ENCODE measurements at regions not wholly inside any gene's neighbourhood (a gene's known extent, or its start where the extent isn't known, plus 50 kb on each side); places are given as distances from the start of the nearest gene placed in this dataset.

- no peak for ATAC-seq (replicated peaks)
Observed at GRCh38 chr11:130641876-130642275, 193.4 kb downstream of the ADAMTS15 start.

GRCh38 chr11:130642994-130643393 lies 194.5 kb downstream of the ADAMTS15 start:
- Mint-ChIP-seq H3K27ac (no peak overlapping the region), H3K27me3 (peaks cover 12% of the 10 kb centered on the region), H3K4me3 (no peak overlapping the region), H3K36me3 (ENCODE audit: low read depth) (no peaks in the 10 kb centered on the region), H3K9me3 (no peaks in the 10 kb centered on the region), H3K4me1 (no peaks in the 10 kb centered on the region)
- no peak for ATAC-seq (replicated peaks)

More at GRCh38 chr11:130641876-130642275, 193.4 kb downstream of the ADAMTS15 start:
- Mint-ChIP-seq H3K4me3 (no peak overlapping the region), H3K4me1 (no peaks in the 10 kb centered on the region), H3K9me3 (no peaks in the 10 kb centered on the region), H3K27ac (no peak overlapping the region), H3K36me3 (ENCODE audit: low read depth) (no peaks in the 10 kb centered on the region), H3K27me3 (peaks cover 8% of the 10 kb centered on the region)

DNA sequence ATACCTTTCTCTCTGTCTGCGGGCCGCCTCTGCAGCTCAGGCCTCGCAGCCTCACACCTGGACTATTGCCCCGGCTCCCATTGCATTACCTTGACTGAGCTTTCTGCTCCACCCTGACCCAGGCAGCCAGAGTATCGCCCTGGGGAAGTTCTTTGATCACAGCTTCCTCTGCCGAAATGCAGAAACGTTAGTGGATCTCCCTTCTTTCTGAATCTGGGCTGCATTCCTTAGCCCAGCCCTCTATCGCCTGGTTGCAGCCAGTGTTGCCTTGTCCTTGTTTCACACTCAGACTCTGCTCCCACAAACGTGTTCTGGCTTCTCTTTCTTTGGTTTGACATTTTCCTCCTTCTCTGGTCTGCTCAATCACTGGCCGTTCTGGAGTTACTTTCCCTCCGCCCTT lies 195.7 kb downstream of the ADAMTS15 start:
- H3K36me3 Mint-ChIP-seq (ENCODE audit: low read depth): no peaks in the 10 kb centered on the region
- peaks cover 12% of the 10 kb centered on the region for H3K27me3 Mint-ChIP-seq
- H3K9me3 Mint-ChIP-seq: no peaks in the 10 kb centered on the region
- no peaks in the 10 kb centered on the region for H3K4me1 Mint-ChIP-seq
- no peak overlapping the region for H3K4me3 Mint-ChIP-seq
- ATAC-seq (replicated peaks): no peak
- H3K27ac Mint-ChIP-seq: no peak overlapping the region

DNA sequence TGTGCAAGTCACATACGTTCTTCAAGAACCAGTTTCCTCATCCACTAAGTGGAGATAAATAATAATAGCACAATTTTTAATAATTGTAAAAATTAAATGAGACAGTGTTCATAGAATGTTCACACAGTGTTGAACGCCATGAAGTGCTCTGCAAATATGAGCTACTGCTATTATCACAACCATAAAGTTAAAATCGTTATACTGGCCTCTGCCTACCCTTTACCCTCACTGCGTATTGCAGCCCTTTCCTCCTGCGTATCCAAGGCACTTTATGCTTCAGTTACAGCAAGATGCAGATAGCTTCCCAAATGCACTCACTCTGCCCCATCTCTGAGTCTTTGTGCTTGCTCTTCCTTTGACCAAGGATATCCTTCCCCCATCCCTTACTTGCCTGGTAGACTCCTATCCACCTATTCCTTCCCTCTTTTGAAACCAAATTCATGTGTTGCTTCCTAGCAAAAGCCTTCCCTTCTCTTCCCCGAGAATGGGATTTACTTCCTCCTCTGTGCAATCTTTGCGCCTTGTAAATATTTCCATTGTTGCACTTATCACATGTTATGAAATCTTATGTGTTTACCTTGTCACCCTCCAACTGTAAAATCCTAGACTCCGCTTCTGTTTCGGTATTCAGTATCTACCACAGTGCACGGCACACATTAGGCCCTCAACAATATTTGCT lies 196.9 kb downstream of the ADAMTS15 start:
- H3K36me3 Mint-ChIP-seq (ENCODE audit: low read depth): no peaks in the 10 kb centered on the region
- H3K4me1 Mint-ChIP-seq: no peaks in the 10 kb centered on the region
- H3K27me3 Mint-ChIP-seq: peaks cover 12% of the 10 kb centered on the region
- no peak overlapping the region for H3K4me3 Mint-ChIP-seq
- no peak for ATAC-seq (replicated peaks)
- H3K27ac Mint-ChIP-seq: no peak overlapping the region
- H3K9me3 Mint-ChIP-seq: no peaks in the 10 kb centered on the region

DNA sequence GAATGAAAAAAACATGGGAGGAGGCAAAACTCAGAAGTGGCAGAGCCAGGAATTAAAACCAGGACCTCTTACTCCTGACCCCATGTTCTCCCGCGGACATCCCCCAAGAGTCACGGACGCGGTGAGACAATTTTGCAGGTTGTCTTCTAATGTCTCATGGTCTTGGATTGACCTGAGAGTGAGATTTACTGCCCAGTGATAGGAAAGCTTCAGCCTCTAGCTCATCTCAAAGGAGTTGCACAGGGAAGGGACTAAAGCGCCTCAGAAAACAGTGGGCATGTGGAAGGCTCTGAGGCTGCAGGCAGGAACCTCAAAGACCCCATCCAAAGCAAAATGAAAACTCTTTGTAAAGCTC lies 197.4 kb downstream of the ADAMTS15 start:
- ATAC-seq (replicated peaks): no peak
- Mint-ChIP-seq H3K4me1 (no peaks in the 10 kb centered on the region), H3K4me3 (no peak overlapping the region), H3K36me3 (ENCODE audit: low read depth) (no peaks in the 10 kb centered on the region), H3K9me3 (no peaks in the 10 kb centered on the region), H3K27me3 (peaks cover 12% of the 10 kb centered on the region), H3K27ac (no peak overlapping the region)

- H3K4me3 Mint-ChIP-seq: no peak overlapping the region
- no peaks in the 10 kb centered on the region for H3K4me1 Mint-ChIP-seq
- no peak overlapping the region for H3K27ac Mint-ChIP-seq
- H3K9me3 Mint-ChIP-seq: no peaks in the 10 kb centered on the region
- H3K36me3 Mint-ChIP-seq (ENCODE audit: low read depth): no peaks in the 10 kb centered on the region
- peaks cover 12% of the 10 kb centered on the region for H3K27me3 Mint-ChIP-seq
- ATAC-seq (replicated peaks): no peak
Observed at GRCh38 chr11:130646881-130647280, 198.4 kb downstream of the ADAMTS15 start.

DNA sequence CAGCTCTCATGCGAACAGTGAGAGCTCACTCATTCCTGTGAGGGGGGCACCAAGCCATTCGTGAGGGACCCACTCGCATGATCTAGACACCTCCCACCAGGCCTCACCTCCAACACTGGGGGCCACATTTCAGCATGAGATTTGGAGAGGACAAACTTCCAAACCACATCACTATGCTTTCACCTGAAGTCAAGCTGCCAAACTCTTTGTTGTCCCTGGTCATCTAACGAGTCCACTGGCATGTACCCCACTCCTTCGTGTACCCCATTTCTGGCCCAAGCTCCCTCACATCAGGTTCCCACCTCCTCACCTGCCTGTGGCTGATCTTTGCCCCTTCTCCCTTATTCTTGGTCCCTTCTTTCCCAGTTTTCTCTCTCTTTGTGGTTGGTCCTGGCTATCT lies 198.9 kb downstream of the ADAMTS15 start:
- ATAC-seq (replicated peaks): no peak
- no peak overlapping the region for H3K27ac Mint-ChIP-seq
- peaks cover 9% of the 10 kb centered on the region for H3K27me3 Mint-ChIP-seq
- no peak overlapping the region for H3K4me3 Mint-ChIP-seq
- no peaks in the 10 kb centered on the region for H3K4me1 Mint-ChIP-seq
- H3K9me3 Mint-ChIP-seq: no peaks in the 10 kb centered on the region
- H3K36me3 Mint-ChIP-seq (ENCODE audit: low read depth): no peaks in the 10 kb centered on the region

- Mint-ChIP-seq H3K9me3 (no peaks in the 10 kb centered on the region), H3K27me3 (peaks cover 14% of the 10 kb centered on the region), H3K4me3 (no peak overlapping the region), H3K27ac (no peak overlapping the region), H3K4me1 (no peaks in the 10 kb centered on the region), H3K36me3 (ENCODE audit: low read depth) (no peaks in the 10 kb centered on the region)
- no peak for ATAC-seq (replicated peaks)
Observed at GRCh38 chr11:130649801-130650200, 201.4 kb downstream of the ADAMTS15 start.

DNA sequence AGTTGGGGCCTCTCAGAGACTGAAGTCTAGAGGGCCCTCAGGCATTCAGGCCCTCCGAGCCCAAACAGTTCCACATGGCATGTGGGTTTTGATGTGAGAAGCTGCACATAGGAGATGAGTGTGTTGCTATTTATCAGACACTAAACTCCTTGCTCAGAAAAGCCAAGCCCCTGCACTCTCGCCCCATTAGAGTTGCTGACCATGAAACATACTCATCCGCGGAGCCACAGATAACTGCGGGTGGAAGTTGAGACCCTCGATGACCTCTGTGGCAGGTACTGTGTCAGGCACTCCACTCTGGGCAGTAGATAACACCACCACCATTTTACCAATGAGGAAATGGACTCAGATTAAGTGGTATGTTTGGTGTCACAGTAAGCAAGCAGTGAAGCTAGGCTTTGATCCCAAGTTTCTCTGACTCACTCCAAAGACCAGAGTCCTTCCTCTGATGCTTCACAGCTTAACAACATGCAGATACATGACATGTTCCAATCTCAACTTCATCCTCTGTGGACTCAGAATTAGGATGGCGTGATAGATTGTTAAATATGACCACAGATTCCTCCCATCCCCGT lies 202.1 kb downstream of the ADAMTS15 start:
- Mint-ChIP-seq H3K36me3 (ENCODE audit: low read depth) (no peaks in the 10 kb centered on the region), H3K4me3 (no peak overlapping the region), H3K27ac (no peak overlapping the region), H3K9me3 (no peaks in the 10 kb centered on the region), H3K4me1 (no peaks in the 10 kb centered on the region), H3K27me3 (peaks cover 14% of the 10 kb centered on the region)
- no peak for ATAC-seq (replicated peaks)

- Mint-ChIP-seq H3K27me3 (peaks cover 19% of the 10 kb centered on the region), H3K4me1 (no peaks in the 10 kb centered on the region), H3K27ac (no peak overlapping the region), H3K9me3 (peaks cover 4% of the 10 kb centered on the region), H3K36me3 (ENCODE audit: low read depth) (no peaks in the 10 kb centered on the region), H3K4me3 (no peak overlapping the region)
- ATAC-seq (replicated peaks): no peak
Observed at GRCh38 chr11:130651066-130651855, 202.8 kb downstream of the ADAMTS15 start.

GRCh38 chr11:130652671-130653335 lies 204.4 kb downstream of the ADAMTS15 start:
- no peak for ATAC-seq (replicated peaks)
- H3K9me3 Mint-ChIP-seq: peaks cover 4% of the 10 kb centered on the region
- no peaks in the 10 kb centered on the region for H3K36me3 Mint-ChIP-seq (ENCODE audit: low read depth)
- no peak overlapping the region for H3K4me3 Mint-ChIP-seq
- H3K4me1 Mint-ChIP-seq: no peaks in the 10 kb centered on the region
- H3K27ac Mint-ChIP-seq: no peak overlapping the region
- peaks cover 15% of the 10 kb centered on the region for H3K27me3 Mint-ChIP-seq

DNA sequence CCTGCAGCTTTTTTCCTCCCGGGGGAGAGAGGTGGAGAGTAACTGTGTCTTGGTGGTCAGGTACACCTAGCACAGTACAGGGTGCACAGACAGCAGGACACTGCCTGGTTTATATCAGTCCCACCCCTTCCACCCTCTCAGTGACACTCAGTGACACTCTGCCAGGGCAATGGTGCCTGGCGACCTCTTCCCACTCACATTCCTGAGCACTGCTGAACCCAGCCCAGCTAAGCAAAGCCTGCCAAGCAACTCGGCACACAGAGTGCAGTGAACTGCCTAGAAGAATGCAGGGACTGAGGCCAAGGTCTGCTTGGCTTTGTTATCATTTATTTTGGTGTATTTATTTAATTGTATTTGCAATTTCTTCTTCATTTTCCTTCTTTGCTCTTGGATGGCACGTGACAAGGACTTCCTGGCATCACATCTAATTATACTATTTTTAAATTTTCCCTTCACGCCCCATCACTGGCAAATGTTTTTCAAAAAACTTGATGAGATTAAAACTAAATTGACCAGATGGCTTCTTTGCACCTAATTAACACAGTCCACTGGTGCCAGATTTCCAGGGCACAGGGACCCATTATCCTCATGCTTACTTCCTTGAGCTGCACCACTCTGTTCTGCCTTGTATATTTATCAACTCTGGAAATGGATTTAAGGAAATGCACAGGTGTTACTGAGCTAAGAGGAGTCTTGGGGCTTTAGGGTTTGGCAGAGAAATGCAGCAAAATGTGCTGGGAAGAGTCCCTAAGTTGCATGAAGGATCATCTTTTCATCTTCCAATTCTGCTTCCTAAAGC lies 205.6 kb downstream of the ADAMTS15 start:
- Mint-ChIP-seq H3K27me3 (peaks cover 15% of the 10 kb centered on the region), H3K4me1 (no peaks in the 10 kb centered on the region), H3K27ac (no peak overlapping the region), H3K9me3 (peaks cover 4% of the 10 kb centered on the region), H3K36me3 (ENCODE audit: low read depth) (no peaks in the 10 kb centered on the region), H3K4me3 (no peak overlapping the region)
- ATAC-seq (replicated peaks): no peak

- H3K27ac Mint-ChIP-seq: no peak overlapping the region
- peaks cover 15% of the 10 kb centered on the region for H3K27me3 Mint-ChIP-seq
- no peaks in the 10 kb centered on the region for H3K4me1 Mint-ChIP-seq
- no peaks in the 10 kb centered on the region for H3K36me3 Mint-ChIP-seq (ENCODE audit: low read depth)
- H3K9me3 Mint-ChIP-seq: peaks cover 4% of the 10 kb centered on the region
- no peak overlapping the region for H3K4me3 Mint-ChIP-seq
- ATAC-seq (replicated peaks): no peak
Observed at GRCh38 chr11:130655300-130655699, 206.9 kb downstream of the ADAMTS15 start.

DNA sequence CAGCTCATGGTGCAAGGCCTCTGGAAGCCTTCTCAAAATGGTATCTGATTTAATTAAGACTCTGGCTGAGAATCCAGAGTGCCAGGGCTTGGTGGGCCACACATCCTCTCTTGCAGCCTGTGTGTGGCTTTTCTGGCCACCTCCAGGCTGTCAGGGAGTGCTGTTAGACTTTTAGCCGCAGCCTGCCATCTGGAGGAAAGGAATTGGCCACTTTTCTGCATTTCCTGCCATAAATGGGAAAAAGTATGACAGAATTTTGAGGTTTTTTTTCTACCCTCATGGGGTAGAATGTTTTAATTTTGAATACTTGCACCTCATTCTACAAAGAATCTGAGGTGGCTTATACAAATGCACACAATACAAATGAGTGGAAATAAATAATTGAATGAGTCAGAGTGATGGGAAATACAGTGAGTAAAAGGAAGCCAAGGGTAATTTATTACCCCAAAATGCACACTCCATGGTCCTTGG lies 218.4 kb downstream of the ADAMTS15 start:
- H3K27me3 Mint-ChIP-seq: peaks cover 8% of the 10 kb centered on the region
- H3K36me3 Mint-ChIP-seq (ENCODE audit: low read depth): no peaks in the 10 kb centered on the region
- no peaks in the 10 kb centered on the region for H3K4me1 Mint-ChIP-seq
- H3K27ac Mint-ChIP-seq: no peak overlapping the region
- no peak for ATAC-seq (replicated peaks)
- no peak overlapping the region for H3K4me3 Mint-ChIP-seq
- no peaks in the 10 kb centered on the region for H3K9me3 Mint-ChIP-seq
